ENCODE measurements at regions not wholly inside any gene's neighbourhood (a gene's known extent, or its start where the extent isn't known, plus 50 kb on each side); places are given as distances from the start of the nearest gene placed in this dataset.
"Not testable (repeated sequence)": the region's sequence is repeated elsewhere in the genome, so short reads cannot be mapped to it uniquely, and the experiment has no call there.

DNA sequence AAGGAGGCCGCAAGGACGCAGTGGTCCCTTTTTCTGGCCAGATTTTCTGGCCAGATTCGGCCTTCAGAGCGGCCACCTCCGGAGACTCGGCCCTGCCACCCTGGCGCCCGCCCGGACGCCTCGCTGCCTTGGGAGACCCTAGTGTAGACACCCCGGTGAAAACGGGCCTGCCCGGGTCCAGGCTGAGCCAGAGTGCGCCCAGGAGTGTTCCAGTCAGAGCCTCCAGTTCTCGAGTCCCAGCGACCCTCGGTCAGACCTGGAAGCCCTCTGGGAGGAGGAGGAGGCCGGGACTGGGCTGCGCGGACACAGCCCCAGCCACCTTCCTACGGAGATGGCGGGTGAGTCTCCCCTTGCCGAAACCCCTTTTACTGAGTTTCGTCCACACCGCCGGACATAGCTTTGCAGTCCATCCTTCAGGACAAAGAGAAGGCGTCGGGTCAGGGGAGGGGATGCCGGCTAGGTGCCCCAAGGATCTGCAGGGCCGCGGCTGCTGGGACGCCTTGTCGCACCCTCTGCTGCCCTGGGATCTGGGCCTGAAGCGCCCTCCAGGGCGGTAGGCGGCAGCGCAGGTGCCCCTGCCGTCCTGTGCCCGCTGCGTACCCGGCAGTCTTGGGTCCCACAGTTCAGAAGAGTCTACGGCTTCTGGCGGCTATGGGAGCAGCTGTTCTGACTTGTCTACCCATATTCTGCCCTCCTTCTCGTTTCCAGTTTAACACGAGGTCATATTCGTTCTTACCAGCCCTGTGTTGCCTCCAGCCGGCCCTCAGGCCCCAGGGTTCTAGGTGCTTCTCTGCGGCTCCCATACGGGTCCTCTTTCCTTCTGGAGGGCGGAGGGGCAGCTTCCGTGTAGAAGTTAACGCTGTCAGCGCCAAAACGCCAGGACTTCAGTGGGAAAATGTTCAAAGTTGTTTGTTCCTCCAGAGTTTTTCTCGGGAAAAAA, 1771.7 kb upstream of the CDH9 start:
- DNase-seq, result no peak

DNA sequence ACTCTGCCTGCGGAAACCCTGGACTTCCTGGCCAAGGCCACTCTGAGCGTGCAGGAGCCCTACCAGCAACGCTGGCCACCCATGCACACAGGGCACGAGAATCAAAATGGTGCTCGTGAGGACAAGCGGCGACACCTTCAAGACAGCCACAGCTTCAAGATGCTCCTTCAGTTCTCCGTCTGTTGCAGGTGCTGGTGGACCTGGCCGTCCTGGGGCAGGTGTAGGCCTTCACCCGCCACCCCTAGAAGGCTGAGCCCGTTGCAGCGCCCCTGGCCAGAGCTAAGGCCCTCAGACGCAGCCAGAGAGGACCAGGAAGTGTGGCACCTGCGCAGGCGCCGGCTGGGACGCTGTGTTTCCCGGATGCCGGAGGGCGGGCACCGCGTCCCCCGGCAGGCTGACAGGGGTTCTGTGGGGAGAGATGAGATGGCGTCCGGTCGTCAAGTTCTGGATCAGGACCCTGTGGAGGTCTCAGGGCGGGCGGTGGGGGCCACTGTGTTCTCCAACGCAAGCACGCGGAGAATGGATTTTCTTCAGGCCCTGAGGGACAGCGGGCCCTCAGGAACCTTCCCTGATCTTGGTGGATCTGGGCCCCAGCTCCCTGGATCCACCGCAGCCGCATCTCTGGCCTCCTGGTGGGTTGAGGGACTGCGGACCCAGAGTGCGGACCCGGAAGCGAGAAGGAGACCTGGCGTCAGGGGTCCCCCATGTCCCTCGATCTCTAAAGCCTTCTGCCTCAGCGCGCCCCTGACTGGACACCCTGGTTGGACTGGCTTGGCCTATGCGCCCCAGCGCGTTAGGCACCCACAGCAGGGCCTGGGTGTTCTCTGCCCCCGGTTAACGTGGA, 1770.8 kb upstream of the CDH9 start:
- DNase-seq, result no peak

- DNase-seq, result no peak
Observed at GRCh38 chr5:28807195-28807729, 1768.9 kb upstream of the CDH9 start.

- not testable (repeated sequence) for DNase-seq
Observed at GRCh38 chr5:28799035-28799434, 1760.6 kb upstream of the CDH9 start.

GRCh38 chr5:28788954-28789353, 1750.6 kb upstream of the CDH9 start:
- no peak for DNase-seq

GRCh38 chr5:28780083-28780692, 1741.8 kb upstream of the CDH9 start:
- no peak for DNase-seq

DNA sequence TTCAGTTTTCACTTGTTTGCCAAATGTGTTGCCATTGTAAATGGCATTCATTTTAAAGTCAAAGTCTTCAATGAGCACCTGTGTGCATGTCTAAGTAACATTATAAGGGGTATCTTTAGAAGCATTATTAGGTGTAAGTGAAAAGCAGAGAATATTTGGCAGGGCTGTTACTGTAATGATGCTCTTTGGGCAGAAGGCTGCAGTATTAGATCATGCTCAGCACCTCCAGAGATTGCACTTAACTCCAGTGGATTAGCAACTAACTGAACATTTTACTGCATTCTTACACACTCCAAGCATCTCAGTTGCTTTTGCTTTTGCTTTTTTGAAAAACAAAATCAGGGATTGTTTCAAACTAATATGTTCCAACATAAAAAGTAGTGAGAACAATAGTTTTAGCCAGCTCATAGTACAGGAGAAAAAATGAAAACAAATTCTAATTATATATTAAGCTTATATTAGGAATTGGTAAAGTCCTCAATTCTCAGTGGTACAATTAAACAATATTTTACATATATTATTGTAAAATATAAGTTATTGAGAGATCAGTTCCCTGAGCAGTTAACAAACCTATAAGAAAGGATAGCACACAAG, 1740.9 kb upstream of the CDH9 start:
- no peak for DNase-seq

DNA sequence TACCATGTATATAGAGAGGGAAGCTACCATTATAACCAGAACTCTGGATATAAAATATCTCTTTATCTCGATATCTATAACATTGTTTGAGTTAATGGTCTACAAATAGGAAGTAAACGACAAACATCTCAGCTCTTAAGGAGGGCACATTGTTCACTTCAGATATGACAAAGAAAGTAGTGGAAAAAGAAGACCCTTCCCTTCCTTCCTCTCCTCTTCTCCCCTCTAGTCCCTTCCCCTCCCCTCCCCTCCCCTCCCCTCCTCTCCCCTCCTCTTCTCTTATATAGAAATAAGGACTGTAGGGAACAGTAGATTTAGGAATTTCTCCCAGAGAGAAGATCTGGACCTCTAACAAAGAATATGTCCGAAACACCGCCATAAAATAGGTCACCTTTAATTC, 1731.9 kb upstream of the CDH9 start:
- no peak for DNase-seq

GRCh38 chr5:28766565-28767158, 1728.3 kb upstream of the CDH9 start:
- no peak for DNase-seq

DNA sequence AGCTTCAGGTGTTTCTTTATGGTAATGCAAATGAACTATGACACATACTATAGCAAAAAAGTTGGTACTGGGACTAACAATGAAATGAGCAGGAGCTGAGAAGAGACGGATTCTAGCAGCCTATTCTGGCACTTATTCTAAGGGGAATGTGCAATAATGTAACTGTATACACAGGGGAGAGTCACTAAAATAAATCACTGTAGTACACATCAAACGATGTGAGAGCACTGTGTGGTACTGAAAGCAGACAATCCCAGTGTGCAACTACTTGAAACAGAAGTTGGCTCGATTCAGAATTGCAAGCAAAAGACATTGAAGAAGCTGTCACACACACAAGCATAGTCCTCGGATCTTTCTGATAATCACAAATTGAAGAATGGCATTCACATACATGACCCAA, 1713.0 kb upstream of the CDH9 start:
- DNase-seq, result no peak

DNA sequence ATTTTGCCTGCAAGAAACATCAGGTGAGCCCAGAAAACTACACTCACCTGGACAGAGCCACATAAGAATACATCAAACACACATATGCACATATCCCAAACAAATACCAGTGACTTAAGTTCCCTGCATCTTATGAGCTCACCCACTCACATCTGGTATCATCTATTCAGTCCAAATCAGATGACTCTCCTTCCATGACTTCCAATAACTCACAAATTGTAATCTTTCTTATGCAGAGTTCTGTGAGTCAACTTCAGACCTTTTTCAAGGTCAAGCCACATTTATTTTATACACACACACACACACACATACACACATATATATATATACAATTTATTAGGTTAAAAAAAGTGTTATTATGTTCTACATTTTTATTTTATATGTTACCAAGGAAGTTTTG, 1711.9 kb upstream of the CDH9 start:
- DNase-seq, result no peak

GRCh38 chr5:28748446-28748845, 1710.1 kb upstream of the CDH9 start:
- no peak for DNase-seq

DNA sequence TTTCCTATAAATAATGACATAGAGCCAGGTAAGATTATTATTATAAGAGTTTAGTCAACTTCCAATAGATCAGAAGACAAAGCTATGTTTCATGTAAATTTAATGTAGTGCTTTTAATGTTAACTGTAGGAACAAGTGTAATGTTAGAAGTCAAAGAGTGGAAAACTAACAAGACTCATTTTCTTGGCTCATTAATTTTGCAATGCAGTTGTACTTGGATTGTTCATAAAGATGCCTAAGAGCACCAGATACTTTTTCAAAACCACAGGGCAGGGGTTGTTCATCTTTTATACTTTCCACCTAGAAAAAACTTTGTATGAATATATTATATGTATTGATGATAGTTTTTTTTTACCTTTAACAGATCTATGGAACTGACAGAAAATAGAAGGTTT, 1705.3 kb upstream of the CDH9 start:
- DNase-seq, result no peak

DNA sequence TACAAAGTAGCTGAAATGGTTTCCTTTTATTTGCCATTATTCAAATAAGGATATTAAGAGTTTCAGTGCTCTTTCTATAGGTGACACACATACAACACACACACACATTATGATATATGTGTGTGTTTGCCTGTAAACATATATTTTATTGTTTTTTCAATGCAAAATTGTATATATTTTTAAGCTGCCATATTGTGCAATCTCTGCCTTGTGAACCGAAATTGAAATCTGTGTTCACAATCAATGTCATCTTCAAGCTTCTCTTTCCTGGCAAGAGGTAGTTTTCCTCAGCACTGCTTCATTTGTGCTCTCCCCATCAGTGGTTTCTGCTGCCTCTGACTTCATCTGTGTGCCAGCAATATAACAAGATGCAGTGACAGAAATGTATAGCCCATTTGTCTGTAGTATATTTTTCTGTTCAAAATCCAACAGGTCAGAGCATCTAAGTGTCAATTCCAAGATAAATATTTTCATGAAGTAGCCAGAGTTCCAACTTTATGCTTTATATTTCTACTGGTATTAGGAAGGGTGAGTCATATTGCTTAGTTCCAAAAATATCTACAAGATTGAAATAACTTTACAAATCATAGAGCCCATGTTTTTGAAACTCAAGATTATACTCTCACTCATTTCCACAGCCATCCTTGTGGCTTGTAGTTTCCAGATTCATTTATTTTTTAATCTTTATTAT, 1704.8 kb upstream of the CDH9 start:
- DNase-seq, result no peak

DNA sequence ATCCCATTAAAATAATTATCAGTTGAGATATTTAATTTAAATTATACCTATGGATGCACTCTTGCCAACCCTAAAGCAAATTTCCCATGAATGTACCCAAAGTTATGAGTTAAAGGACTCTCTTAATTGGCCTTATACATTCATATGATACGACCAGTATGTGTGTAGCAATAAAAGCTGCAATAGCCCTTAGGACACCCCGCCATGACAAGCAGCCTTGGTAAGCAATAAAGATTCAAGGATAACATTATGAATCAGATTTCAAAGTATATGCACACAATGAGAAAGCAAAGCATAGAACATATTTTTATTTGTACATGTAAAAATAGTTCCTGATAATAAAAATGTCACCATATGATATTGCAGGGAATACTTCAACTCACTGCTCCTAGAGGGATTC, 1699.3 kb upstream of the CDH9 start:
- DNase-seq, result no peak

DNA sequence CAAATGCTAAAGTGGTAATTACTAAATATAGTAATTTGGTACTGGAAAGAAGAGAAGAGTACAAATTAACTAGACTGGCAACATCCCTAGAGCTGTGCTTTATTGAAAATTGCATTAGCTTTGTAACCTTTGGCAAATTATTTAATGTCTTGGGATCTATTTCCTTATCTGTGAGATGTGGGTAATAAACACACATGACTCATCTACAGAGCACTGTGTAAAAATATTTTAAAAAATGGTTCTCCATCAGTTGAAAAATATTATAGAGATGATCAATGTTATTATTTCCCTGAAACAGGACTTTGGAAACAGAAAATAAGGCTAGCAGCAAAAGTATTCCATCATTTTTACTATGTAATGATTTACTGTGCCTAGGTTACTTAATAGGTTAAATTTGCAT, 1698.8 kb upstream of the CDH9 start:
- no peak for DNase-seq

DNA sequence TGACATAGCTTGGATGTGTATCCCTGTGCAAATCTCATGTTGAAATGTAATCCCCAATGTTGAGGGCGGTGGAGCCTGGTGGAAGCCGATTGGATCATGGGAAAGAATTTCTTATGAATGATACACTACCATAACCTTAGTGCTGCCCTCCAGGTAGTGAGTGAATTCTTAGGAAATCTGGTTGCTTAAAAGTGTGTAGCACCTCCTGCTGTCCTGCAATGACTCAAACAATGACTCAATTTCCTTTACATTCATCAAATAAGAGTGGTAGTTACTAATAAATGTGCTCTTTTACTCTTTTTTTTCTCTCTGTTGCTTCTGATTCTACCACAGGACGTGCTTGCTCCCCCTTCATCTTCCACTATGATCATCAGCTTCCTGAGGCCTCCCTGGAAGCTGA, 1696.0 kb upstream of the CDH9 start:
- DNase-seq, result no peak

DNA sequence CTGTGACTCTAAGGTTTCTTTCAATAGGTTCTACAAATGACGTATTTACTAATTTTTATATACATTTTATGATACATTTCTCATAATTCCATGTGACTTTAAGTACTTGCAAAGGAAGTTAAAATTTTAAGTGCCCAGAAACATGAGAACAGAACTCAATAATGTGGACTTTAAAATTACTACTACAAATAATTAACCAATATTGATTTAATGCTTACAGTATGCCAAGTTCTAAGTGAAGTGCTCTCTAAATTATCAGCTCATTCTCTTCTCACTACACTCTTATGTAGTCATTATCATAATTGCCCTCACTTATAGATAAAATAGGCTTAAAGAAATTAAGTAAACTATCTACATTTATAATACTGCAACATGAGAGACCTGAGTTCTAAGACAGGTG, 1690.7 kb upstream of the CDH9 start:
- DNase-seq, result no peak

DNA sequence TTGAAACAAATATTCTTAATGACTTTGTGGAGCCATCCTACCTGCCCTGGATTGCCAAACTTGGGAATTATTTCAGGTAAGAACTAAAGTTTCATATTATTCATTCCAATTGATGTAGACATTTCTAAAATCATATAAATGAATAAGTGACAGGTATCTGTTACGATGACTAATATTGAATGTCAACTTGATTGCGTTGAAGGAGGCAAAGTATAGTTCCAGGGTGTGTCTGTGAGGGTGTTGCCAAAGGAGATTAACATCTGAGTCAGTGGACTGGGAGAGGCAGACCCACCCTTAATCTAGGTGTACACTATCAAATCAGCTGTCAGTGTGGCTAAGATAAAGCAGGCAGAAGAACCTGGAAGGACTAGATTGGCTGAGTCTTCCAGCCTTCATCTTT, 1688.4 kb upstream of the CDH9 start:
- no peak for DNase-seq

DNA sequence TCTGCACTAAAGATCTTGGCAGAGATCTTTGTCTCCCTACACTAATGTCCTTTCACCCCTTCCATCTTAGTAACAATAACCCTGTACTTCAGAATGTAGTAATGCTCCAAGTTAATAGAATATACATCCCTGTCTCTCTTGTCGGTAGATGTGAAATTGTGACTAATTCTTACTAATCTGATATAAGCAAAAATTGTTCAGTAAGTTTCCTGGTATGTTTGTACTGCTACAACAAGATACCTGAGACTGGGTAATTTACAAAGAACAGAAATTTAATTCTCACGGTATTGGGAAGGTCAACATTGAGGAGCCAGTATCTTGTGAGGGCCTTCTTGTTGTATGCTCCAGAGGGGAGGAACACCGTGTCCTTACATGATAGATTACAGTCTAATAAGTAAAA, 1686.6 kb upstream of the CDH9 start:
- no peak for DNase-seq

DNA sequence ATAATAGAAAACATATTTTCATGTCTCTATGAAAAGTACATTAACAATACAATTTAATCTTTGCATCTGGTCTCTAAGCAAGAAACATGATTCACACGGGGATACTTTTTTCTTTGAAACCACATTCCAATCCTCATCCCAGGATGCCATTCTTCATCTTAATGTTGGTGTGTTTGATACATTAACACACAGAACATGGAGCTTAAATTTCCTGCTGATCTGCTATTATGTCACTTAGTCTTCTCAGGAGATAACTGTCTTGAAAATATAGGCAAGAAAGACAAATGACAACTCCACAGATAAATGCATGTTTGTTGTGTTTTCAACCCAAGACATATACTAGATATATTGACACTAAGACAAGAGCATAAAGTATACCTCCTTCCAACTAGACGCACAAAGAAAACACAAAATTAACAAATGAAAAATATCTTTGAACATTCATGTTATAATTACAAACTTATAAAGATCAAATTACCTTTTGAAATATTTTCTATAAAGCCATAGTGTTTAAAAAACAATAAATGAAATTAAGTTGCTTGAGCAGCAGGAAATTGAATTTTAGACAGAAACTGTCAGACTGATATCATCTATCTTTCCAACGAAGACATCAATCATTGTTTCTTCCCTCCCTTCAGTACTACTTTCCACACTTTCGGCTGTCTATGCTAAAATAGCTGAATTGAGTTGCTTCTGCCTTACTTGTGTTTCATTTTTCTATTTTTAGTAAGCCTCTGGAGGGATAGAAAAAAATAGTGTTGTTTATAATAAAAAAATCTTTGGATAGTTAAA, 1676.7 kb upstream of the CDH9 start:
- no peak for DNase-seq
